ENCODE measurements at regions not wholly inside any gene's neighbourhood (a gene's known extent, or its start where the extent isn't known, plus 50 kb on each side); places are given as distances from the start of the nearest gene placed in this dataset.

DNA sequence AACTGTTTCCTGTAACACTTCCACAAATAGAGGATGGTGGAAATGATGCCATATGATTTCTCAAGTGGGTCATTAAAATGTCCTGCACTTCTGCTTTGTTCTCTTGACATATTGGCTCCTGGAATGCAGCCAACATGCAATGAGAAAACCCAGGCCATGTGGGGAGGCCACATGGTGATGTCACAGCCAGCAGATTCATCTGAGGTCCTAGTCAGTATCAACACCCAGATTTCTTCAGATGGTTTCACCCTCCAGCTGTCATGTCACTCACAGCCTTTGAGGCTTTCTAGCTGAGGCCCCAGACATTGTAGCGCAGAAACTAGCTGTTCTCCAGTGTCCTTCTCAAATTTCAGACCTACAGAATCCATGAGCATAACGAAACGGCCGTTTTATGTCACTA is 102.3 kb upstream of the NUPR2 start (continued):
- TF ChIP-seq POLR2AphosphoS5 (IDR thresholded peaks at IDR 0.05; ENCODE audit: low read depth, low read length): no peak

DNA sequence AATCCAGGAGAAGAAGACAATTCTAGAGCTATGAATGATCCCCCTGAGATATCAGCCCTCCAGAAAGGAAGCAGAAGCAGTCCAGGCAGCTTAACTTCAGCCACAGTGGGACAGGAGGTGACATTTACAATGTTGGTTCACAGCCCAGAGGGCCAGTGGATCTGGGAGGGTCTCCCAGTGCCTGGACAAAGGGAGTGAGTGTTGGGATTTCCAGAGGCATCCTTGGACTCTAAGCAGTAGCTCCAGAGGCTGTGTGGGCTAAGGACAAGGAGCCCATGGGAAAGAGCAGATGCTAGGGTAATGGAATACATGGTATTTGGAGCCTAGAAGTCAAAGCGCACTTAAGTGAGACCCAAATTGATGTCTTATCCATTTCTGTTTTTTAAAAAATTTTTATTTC is 97.4 kb upstream of the NUPR2 start:
- H3F3A ChIP-seq (replicated peaks; ENCODE audit: insufficient read depth): no peaks in the 10 kb centered on the region
- no peak overlapping the region for H2AFZ ChIP-seq (ENCODE audit: low read depth)
- H3K9me2 ChIP-seq: no peaks in the 10 kb centered on the region
- H3K36me3 ChIP-seq (replicated peaks in 1 of 2; ENCODE audit: control insufficient read depth in 1 of 2, insufficient read depth in 2 of 2, low read length in 1 of 2): no peaks in the 10 kb centered on the region
- ChIA-PET POLR2A (no interaction called here), CTCF (no interaction called here)
- H3K79me2 ChIP-seq (ENCODE audit: insufficient read depth): no peaks in the 10 kb centered on the region
- no peak overlapping the region for H3K4me2 ChIP-seq
- no peak overlapping the region for H3K4me3 ChIP-seq (ENCODE audit: low read depth in 2 of 2, low read length in 1 of 2)
- H4K20me1 ChIP-seq (ENCODE audit: insufficient read depth): no peaks in the 10 kb centered on the region
- no peak overlapping the region for H3K9ac ChIP-seq
- no peaks in the 10 kb centered on the region; the same call in 1 of the 2 replicates for H3K27me3 ChIP-seq (ENCODE audit: insufficient read depth)
- H3K9me3 ChIP-seq: no peaks in the 10 kb centered on the region
- no peak overlapping the region for H3K27ac ChIP-seq (ENCODE audit: low read depth in 2 of 2, low read length in 1 of 2)
- no peak for TF ChIP-seq NFIC (IDR thresholded peaks at IDR 0.05; ENCODE audit: borderline replicate concordance)
- no peak for TF ChIP-seq NRF1 (IDR thresholded peaks at IDR 0.05; ENCODE audit: low read depth, low read length)
- no peak for TF ChIP-seq GABPA (IDR thresholded peaks at IDR 0.05; ENCODE audit: low read depth)
- no peak for TF ChIP-seq TAF1 (IDR thresholded peaks at IDR 0.05; ENCODE audit: borderline replicate concordance, low read depth, low read length)
- no peak for TF ChIP-seq SIN3A (IDR thresholded peaks at IDR 0.05; ENCODE audit: borderline replicate concordance, low read depth, low read length)
- no peak for TF ChIP-seq GATA2 (CRISPR knock-in tag; IDR thresholded peaks at IDR 0.05)
- no peak for TF ChIP-seq IRF3 (IDR thresholded peaks at IDR 0.05; ENCODE audit: low read depth, low read length)
- no peak for TF ChIP-seq RFX5 (IDR thresholded peaks at IDR 0.05; ENCODE audit: low read length)
- TF ChIP-seq YY1 (IDR thresholded peaks at IDR 0.05; ENCODE audit: low read depth): no peak
- no peak for TF ChIP-seq MAX (IDR thresholded peaks at IDR 0.05; ENCODE audit: low read depth)
- TF ChIP-seq, protein P1, sequence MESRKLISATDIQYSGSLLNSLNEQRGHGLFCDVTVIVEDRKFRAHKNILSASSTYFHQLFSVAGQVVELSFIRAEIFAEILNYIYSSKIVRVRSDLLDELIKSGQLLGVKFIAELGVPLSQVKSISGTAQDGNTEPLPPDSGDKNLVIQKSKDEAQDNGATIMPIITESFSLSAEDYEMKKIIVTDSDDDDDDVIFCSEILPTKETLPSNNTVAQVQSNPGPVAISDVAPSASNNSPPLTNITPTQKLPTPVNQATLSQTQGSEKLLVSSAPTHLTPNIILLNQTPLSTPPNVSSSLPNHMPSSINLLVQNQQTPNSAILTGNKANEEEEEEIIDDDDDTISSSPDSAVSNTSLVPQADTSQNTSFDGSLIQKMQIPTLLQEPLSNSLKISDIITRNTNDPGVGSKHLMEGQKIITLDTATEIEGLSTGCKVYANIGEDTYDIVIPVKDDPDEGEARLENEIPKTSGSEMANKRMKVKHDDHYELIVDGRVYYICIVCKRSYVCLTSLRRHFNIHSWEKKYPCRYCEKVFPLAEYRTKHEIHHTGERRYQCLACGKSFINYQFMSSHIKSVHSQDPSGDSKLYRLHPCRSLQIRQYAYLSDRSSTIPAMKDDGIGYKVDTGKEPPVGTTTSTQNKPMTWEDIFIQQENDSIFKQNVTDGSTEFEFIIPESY (IDR thresholded peaks at IDR 0.05; ENCODE audit: borderline replicate concordance, low read depth): no peak
- TF ChIP-seq TEAD4 (IDR thresholded peaks at IDR 0.05; ENCODE audit: borderline replicate concordance, insufficient read depth): no peak
- TF ChIP-seq FOXM1 (IDR thresholded peaks at IDR 0.05; ENCODE audit: low read depth): no peak
- TF ChIP-seq, protein P2, sequence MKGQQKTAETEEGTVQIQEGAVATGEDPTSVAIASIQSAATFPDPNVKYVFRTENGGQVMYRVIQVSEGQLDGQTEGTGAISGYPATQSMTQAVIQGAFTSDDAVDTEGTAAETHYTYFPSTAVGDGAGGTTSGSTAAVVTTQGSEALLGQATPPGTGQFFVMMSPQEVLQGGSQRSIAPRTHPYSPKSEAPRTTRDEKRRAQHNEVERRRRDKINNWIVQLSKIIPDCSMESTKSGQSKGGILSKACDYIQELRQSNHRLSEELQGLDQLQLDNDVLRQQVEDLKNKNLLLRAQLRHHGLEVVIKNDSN (IDR thresholded peaks at IDR 0.05; ENCODE audit: borderline replicate concordance, low read depth): no peak
- 7% methylated on average over 1 of the region's 1 CpG for WGBS (ENCODE audit: low lambda C conversion rate)
- H3K4me1 ChIP-seq (ENCODE audit: control insufficient read depth in 1 of 2, insufficient read depth in 2 of 2, low read depth in 1 of 2, low read length in 1 of 2): no peaks in the 10 kb centered on the region
- DNase-seq: no peak

Measured in SK-N-SH (cell line).